SH-SY5Y (cell line): ENCODE measurements at regions not wholly inside any gene's neighbourhood (a gene's known extent, or its start where the extent isn't known, plus 50 kb on each side); places are given as distances from the start of the nearest gene placed in this dataset.

Source experiments
- GATA2 ChIP-seq: IDR thresholded peaks from 2 replicates; pipeline ENCODE4 v1.6.1; 2011; ENCODE audit warnings: mild to moderate bottlenecking, low read depth, low read length
- GATA3 ChIP-seq: IDR thresholded peaks from 2 replicates; pipeline ENCODE4 v1.6.1; 2011; ENCODE audit warnings: low read depth, mild to moderate bottlenecking, low read length, moderate library complexity

DNA sequence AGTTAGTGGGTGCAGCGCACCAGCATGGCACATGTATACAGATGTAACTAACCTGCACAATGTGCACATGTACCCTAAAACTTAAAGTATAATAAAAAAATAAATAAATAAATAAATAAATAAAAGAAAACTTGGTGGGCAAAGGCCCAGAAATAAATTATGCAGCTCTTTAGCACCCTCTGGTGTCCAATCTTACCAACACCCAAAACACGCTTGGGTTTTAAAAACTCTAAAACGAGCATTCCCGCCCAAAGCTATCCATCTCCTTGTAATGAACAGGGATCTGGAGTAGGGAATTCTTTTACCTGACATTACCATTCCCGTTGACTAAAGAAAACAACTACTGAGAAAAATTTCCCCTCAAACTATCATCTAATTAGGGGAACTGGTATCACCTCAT lies 2005.9 kb upstream of the CELF4 start:
- TF ChIP-seq GATA2: no peak
- TF ChIP-seq GATA3: no peak
